ENCODE measurements at regions not wholly inside any gene's neighbourhood (a gene's known extent, or its start where the extent isn't known, plus 50 kb on each side); places are given as distances from the start of the nearest gene placed in this dataset.

DNA sequence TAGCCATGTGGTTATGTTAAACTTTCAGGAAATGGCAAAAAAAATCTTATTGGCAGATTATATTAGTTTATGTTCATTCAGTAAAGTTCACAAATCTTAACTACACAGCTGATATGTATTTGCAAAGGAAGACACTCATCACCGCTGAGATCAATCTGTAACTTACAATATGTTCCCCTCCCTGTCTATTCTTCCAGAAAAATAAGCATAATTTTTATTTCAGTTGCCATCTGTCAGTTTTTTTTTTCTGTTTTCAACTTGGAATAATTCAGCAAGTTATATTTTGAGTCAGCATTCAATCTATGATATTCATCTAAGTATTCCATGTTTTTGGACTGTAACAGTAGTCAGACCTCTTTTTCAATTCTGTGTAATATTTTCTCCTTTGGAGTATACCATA is 1019.9 kb upstream of the PTPRD start:
- H3K4me3 ChIP-seq, result no peak overlapping the region
- no peaks in the 10 kb centered on the region for H3K27me3 ChIP-seq
- no peak for TF ChIP-seq POLR2A (IDR thresholded peaks at IDR 0.05)
- no peaks in the 10 kb centered on the region for H3K4me1 ChIP-seq
- DNase-seq, result no peak
- WGBS, 2 donors (ENCODE audit: low coverage in 1 of 2), result 85 to 89% methylated on average over 1 of the region's 1 CpG
- H3K36me3 ChIP-seq, result no peaks in the 10 kb centered on the region
- no peak overlapping the region for H3K27ac ChIP-seq
- intact Hi-C loops (cut with DNase I; ENCODE audit: low total_unique reads), result no loop called here
- in situ Hi-C loops (cut with MboI; ENCODE audit: low pct_ligation_motif_present in 1 of 4, low pct_unique_long_range_greater_than_20kb in 1 of 4, low sequenced_read_pairs in 3 of 4), result no loop called here
- no peaks in the 10 kb centered on the region for H3K9me3 ChIP-seq

DNA sequence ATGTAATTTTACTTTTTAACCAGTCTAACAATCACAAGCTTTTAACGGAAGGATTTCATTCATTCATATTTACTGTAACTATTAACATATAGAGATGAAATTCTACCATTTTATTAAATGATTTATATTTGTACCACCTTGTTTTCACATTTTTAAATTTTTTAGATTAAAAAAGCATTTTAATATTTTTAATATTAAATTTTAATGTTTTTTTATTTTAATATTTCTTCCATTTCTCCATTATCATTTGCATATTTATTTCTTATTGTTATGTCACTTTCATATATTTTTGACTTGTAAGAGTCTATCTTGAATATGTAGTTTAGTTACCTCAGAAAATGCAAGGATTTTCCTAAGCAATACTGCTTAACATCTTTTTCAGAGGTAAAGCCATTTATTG is 1034.0 kb upstream of the PTPRD start:
- WGBS, 2 donors (ENCODE audit: low coverage in 1 of 2), result 100% methylated on average over 1 of the region's 1 CpG
- Histone ChIP-seq H3K4me1 (no peaks in the 10 kb centered on the region), H3K27me3 (no peaks in the 10 kb centered on the region), H3K4me3 (no peak overlapping the region), H3K27ac (no peak overlapping the region), H3K9me3 (peaks cover 5 to 6% of the 10 kb centered on the region in 2 donors), H3K36me3 (no peaks in the 10 kb centered on the region)
- in situ Hi-C loops (cut with MboI; ENCODE audit: low pct_ligation_motif_present in 1 of 4, low pct_unique_long_range_greater_than_20kb in 1 of 4, low sequenced_read_pairs in 3 of 4) (no loop called here), intact Hi-C loops (cut with DNase I; ENCODE audit: low total_unique reads) (no loop called here)
- no peak for DNase-seq
- no peak for TF ChIP-seq POLR2AphosphoS5 (IDR thresholded peaks at IDR 0.05)
- TF ChIP-seq, protein P1, sequence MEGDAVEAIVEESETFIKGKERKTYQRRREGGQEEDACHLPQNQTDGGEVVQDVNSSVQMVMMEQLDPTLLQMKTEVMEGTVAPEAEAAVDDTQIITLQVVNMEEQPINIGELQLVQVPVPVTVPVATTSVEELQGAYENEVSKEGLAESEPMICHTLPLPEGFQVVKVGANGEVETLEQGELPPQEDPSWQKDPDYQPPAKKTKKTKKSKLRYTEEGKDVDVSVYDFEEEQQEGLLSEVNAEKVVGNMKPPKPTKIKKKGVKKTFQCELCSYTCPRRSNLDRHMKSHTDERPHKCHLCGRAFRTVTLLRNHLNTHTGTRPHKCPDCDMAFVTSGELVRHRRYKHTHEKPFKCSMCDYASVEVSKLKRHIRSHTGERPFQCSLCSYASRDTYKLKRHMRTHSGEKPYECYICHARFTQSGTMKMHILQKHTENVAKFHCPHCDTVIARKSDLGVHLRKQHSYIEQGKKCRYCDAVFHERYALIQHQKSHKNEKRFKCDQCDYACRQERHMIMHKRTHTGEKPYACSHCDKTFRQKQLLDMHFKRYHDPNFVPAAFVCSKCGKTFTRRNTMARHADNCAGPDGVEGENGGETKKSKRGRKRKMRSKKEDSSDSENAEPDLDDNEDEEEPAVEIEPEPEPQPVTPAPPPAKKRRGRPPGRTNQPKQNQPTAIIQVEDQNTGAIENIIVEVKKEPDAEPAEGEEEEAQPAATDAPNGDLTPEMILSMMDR (IDR thresholded peaks at IDR 0.05), result no peak
- TF ChIP-seq EP300 (IDR thresholded peaks at IDR 0.05; ENCODE audit: low read depth), result no peak

DNA sequence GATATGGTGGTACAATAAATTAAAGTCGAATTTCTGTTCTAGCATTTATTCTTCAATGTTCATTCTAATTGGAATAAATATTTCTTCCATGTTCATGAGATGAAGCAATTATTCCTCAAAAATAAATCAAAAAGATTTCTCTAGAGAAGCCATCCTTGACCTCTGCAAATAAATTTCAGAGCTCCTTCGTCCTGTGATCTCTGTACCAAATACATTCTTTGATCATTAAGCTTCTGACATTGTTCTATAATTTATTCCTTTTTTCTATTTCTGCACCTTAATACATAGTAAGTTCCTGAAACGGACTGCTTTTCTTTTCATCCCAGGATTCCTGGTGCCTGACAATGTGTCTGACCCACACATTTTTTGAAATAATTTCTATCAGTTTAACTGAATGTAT is 1039.3 kb upstream of the TYRP1 start:
- TF ChIP-seq, protein P1 (IDR thresholded peaks at IDR 0.05), result no peak
- no peak for TF ChIP-seq EP300 (IDR thresholded peaks at IDR 0.05; ENCODE audit: low read depth)
- TF ChIP-seq POLR2AphosphoS5 (IDR thresholded peaks at IDR 0.05), result no peak
- no peak for TF ChIP-seq POLR2A (IDR thresholded peaks at IDR 0.05)
- 72 to 76% methylated on average over 3 of the region's 3 CpGs for WGBS, 2 donors (ENCODE audit: low coverage in 1 of 2)
- peaks cover 0 to 3% of the 10 kb centered on the region in 2 donors for H3K9me3 ChIP-seq
- H3K36me3 ChIP-seq, result no peaks in the 10 kb centered on the region
- no peak for DNase-seq
- H3K4me3 ChIP-seq, result no peak overlapping the region
- no peaks in the 10 kb centered on the region for H3K27me3 ChIP-seq
- H3K4me1 ChIP-seq, result no peaks in the 10 kb centered on the region
- in situ Hi-C loops (cut with MboI; ENCODE audit: low pct_ligation_motif_present in 1 of 4, low pct_unique_long_range_greater_than_20kb in 1 of 4, low sequenced_read_pairs in 3 of 4), result no loop called here
- intact Hi-C loops (cut with DNase I; ENCODE audit: low total_unique reads), result no loop called here
- H3K27ac ChIP-seq, result no peak overlapping the region

DNA sequence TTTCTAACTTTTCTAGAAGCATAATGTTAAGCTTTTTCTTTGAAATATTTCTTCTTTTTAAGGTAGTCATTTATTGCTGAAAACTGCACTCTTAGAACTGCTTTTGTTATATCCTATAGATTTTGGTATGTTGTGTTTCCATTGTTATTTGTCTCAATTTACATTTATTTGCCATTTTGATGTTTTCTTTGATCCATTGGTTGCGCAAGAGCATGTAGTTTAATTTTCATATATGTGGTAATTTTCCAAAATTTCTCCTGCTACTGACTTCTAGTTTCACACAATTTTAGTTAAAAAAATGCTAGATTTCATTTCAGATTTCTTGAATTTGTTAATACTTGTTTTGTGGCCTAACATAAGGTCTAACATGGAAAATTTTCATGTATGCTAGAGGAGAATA is 1029.3 kb upstream of the TYRP1 start:
- no peak overlapping the region for H3K27ac ChIP-seq
- in situ Hi-C loops (cut with MboI; ENCODE audit: low pct_ligation_motif_present in 1 of 4, low pct_unique_long_range_greater_than_20kb in 1 of 4, low sequenced_read_pairs in 3 of 4) (no loop called here), intact Hi-C loops (cut with DNase I; ENCODE audit: low total_unique reads) (no loop called here)
- H3K4me1 ChIP-seq, result no peaks in the 10 kb centered on the region
- 95 to 100% methylated on average over 1 of the region's 1 CpG for WGBS, 2 donors (ENCODE audit: low coverage in 1 of 2)
- H3K36me3 ChIP-seq, result no peaks in the 10 kb centered on the region
- no peaks in the 10 kb centered on the region for H3K27me3 ChIP-seq
- no peak for TF ChIP-seq POLR2AphosphoS5 (IDR thresholded peaks at IDR 0.05)
- TF ChIP-seq, protein P1 (IDR thresholded peaks at IDR 0.05), result no peak
- no peak for TF ChIP-seq EP300 (IDR thresholded peaks at IDR 0.05; ENCODE audit: low read depth)
- TF ChIP-seq POLR2A (IDR thresholded peaks at IDR 0.05), result no peak
- DNase-seq, result no peak
- H3K4me3 ChIP-seq, result no peak overlapping the region
- H3K9me3 ChIP-seq, result peaks cover 0 to 11% of the 10 kb centered on the region in 2 donors

DNA sequence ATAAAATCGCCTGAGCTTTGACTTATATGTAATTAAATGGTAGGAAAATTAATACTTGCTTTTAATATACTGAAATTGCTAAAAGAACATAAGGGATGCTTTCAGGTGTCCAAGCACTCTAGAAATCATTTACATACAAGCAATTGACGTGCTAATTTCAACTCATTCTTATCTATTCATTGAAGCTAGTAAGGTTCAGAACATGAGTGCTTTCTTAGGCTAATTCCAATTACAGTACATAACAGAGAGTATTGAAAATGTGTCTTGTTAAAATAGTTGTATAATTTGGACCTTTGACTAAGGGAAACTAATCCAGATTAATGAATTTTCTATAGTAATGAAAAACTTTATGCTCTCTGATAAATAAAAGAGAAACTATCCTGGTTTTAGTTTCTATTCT is 1016.4 kb upstream of the TYRP1 start:
- in situ Hi-C loops (cut with MboI; ENCODE audit: low pct_ligation_motif_present in 1 of 4, low pct_unique_long_range_greater_than_20kb in 1 of 4, low sequenced_read_pairs in 3 of 4) (no loop called here), intact Hi-C loops (cut with DNase I; ENCODE audit: low total_unique reads) (loop anchor here (10.0 kb wide), 1 partner anchor 48 kb away; no protein-coding TSS in a partner anchor)
- Histone ChIP-seq H3K36me3 (no peaks in the 10 kb centered on the region), H3K27ac (no peak overlapping the region), H3K27me3 (no peaks in the 10 kb centered on the region), H3K4me1 (no peaks in the 10 kb centered on the region), H3K9me3 (peaks cover 5 to 9% of the 10 kb centered on the region in 2 donors), H3K4me3 (no peak overlapping the region)
- WGBS, 2 donors (ENCODE audit: low coverage in 1 of 2), result 53 to 71% methylated on average over 2 of the region's 2 CpGs
- TF ChIP-seq EP300 (IDR thresholded peaks at IDR 0.05; ENCODE audit: low read depth) (no peak), POLR2AphosphoS5 (IDR thresholded peaks at IDR 0.05) (no peak), POLR2A (IDR thresholded peaks at IDR 0.05) (no peak)
- TF ChIP-seq, protein P1 (IDR thresholded peaks at IDR 0.05), result no peak
- no peak for DNase-seq

Measured in transverse colon (tissue), 4 donors.